ENCODE measurements at regions not wholly inside any gene's neighbourhood (a gene's known extent, or its start where the extent isn't known, plus 50 kb on each side); places are given as distances from the start of the nearest gene placed in this dataset.

DNA sequence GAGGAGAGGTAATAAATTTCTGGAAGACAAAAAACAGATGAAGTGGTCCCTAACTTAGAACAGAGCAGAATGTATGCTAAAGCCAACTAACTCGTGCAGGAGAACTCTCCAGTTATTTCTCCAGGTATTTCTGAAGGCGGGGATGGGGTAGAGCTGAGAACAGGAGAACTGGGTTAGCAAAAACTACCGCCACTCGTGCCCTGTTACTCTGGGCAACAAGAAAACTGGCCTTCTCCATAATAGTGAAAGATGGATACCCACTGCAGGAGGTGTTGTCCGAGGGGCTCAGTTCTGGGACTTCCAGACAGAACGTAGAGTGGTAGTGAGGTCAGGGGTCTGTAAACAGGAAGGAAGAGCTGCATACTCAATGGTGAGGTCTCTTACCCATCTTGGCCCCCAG, 187.3 kb upstream of the FRMD6 start:
- TF ChIP-seq, protein P1, sequence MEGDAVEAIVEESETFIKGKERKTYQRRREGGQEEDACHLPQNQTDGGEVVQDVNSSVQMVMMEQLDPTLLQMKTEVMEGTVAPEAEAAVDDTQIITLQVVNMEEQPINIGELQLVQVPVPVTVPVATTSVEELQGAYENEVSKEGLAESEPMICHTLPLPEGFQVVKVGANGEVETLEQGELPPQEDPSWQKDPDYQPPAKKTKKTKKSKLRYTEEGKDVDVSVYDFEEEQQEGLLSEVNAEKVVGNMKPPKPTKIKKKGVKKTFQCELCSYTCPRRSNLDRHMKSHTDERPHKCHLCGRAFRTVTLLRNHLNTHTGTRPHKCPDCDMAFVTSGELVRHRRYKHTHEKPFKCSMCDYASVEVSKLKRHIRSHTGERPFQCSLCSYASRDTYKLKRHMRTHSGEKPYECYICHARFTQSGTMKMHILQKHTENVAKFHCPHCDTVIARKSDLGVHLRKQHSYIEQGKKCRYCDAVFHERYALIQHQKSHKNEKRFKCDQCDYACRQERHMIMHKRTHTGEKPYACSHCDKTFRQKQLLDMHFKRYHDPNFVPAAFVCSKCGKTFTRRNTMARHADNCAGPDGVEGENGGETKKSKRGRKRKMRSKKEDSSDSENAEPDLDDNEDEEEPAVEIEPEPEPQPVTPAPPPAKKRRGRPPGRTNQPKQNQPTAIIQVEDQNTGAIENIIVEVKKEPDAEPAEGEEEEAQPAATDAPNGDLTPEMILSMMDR (conservative IDR thresholded peaks at IDR 0.05; ENCODE audit: low read length) = no peak
- no peak for TF ChIP-seq EZH2phosphoT487 (IDR thresholded peaks at IDR 0.05; ENCODE audit: borderline replicate concordance)
